IMR-90 (cell line): ENCODE measurements at regions not wholly inside any gene's neighbourhood (a gene's known extent, or its start where the extent isn't known, plus 50 kb on each side); places are given as distances from the start of the nearest gene placed in this dataset.

Experiments used
- CHD1 ChIP-seq: IDR thresholded peaks from 2 replicates; pipeline ENCODE4 v1.6.1; 2012; ENCODE audit warnings: low read depth, low read length, improper control_type of control experiment
- CTCF ChIP-seq: conservative IDR thresholded peaks from 2 replicates; pipeline ENCODE4 v1.5.1; 2012; ENCODE audit warnings: mild to moderate bottlenecking, low read depth, low read length, improper control_type of control experiment
- MXI1 ChIP-seq: IDR thresholded peaks from 2 replicates; pipeline ENCODE4 v1.6.1; 2012; ENCODE audit warnings: low read depth, mild to moderate bottlenecking, low read length, moderate library complexity, borderline replicate concordance
- POLR2A ChIP-seq: IDR thresholded peaks from 2 replicates; pipeline ENCODE4 v1.6.1; 2012; ENCODE audit warnings: mild to moderate bottlenecking, low read depth, low read length
- RAD21 ChIP-seq: IDR thresholded peaks from 2 replicates; pipeline ENCODE4 v1.6.1; 2012; ENCODE audit warnings: low read length, improper control_type of control experiment

GRCh38 chr18:40565805-40566509 lies 1389.1 kb upstream of the PIK3C3 start:
- TF ChIP-seq CTCF (no peak), POLR2A (no peak), RAD21 (no peak), CHD1 (no peak), MXI1 (no peak)
